Endothelial cell of umbilical vein (primary cell): ENCODE measurements at regions not wholly inside any gene's neighbourhood (a gene's known extent, or its start where the extent isn't known, plus 50 kb on each side); places are given as distances from the start of the nearest gene placed in this dataset.

Source experiments
- BruUV-seq: library from RNA; stranded (reverse); fragments of 400-500 nt; replicated peaks from 2 replicates; lab custom pipeline; 2021; lab: Mats Ljungman, UMichigan
- CTCF ChIA-PET: fragments of 300-600, 350-600 bp; sonication (Branson Sonifier 250); formaldehyde crosslinking; loops from one replicate; lab custom pipeline; 2021; ENCODE audit warnings: antibody characterized with exemption, inconsistent platforms; lab: Charles Lee
- POLR2A ChIA-PET: fragments of 300-600, 350-600 bp; sonication (Branson Sonifier 250); formaldehyde crosslinking; loops from one replicate; lab custom pipeline; 2021; ENCODE audit warnings: antibody characterized with exemption, inconsistent platforms; lab: Charles Lee
- DNase-seq: peaks from one replicate; pipeline ENCODE4 v3.0.0-alpha.2; 2011; ENCODE audit warnings: low read depth, low spot score
- FAIRE-seq: peaks from 2 replicates; lab custom pipeline; 2011; peaks lifted over from hg19 to GRCh38; lab: Jason Lieb, UNC
- H2AFZ ChIP-seq: 2 replicates; pipeline ENCODE4 v1.6.0; 2012; ENCODE audit warnings: low read depth, low read length, control low read depth, inconsistent platforms
- H3K27ac ChIP-seq: 2 replicates; pipeline ENCODE4 v1.5.1; 2011; ENCODE audit warnings: low read depth, mild to moderate bottlenecking, control low read depth, low read length, moderate library complexity; ENCODE audit not compliant: insufficient read depth
- H3K27me3 ChIP-seq, 2 experiments: 2 replicates each; pipeline versions ENCODE4 v1.6.0 to v1.6.1; 2011; ENCODE audit warnings: low read length in 2 of 2, mixed read lengths in 1 of 2; ENCODE audit not compliant: control insufficient read depth in 2 of 2, insufficient read depth in 2 of 2
- H3K36me3 ChIP-seq, 2 experiments: 2 replicates in 1 of 2; 3 replicates in 1 of 2; pipeline ENCODE4 v1.5.1; 2011; ENCODE audit warnings: low read length in 2 of 2, mild to moderate bottlenecking in 1 of 2, moderate library complexity in 1 of 2; ENCODE audit not compliant: control insufficient read depth in 2 of 2, insufficient read depth in 2 of 2; ENCODE audit errors: extremely low read depth in 1 of 2
- H3K4me1 ChIP-seq: 3 replicates; pipeline ENCODE4 v1.5.1; 2011; ENCODE audit warnings: mild to moderate bottlenecking, low read length; ENCODE audit not compliant: control insufficient read depth, insufficient read depth; ENCODE audit errors: extremely low read depth
- H3K4me2 ChIP-seq: 2 replicates; pipeline ENCODE4 v1.6.1; 2011; ENCODE audit warnings: low read length, control low read depth, mixed read lengths; ENCODE audit not compliant: insufficient read depth
- H3K4me3 ChIP-seq, 3 experiments: fragments of 200-600 bp in 1 of 3; sonication (generic), shearing (Covaris generic) in 1 of 3; replicated peaks in 1 of 3; 2 replicates each; pipeline ENCODE4 v1.5.1; 2011 to 2016; ENCODE audit warnings: control low read depth in 3 of 3, low read length in 3 of 3, mild to moderate bottlenecking in 2 of 3, inconsistent platforms in 1 of 3, low read depth in 1 of 3, moderate library complexity in 1 of 3; ENCODE audit not compliant: insufficient read depth in 1 of 3
- H3K79me2 ChIP-seq: 2 replicates; pipeline ENCODE4 v1.6.0; 2012; ENCODE audit warnings: low read length, inconsistent platforms; ENCODE audit not compliant: control insufficient read depth, insufficient read depth
- H3K9ac ChIP-seq: replicated peaks from 2 replicates; pipeline ENCODE3; 2011; ENCODE audit warnings: low read length, control low read depth; ENCODE audit not compliant: insufficient read depth; ENCODE audit errors: extremely low read depth
- H3K9me1 ChIP-seq: replicated peaks from 3 replicates; pipeline ENCODE4 v1.6.0; 2011; ENCODE audit warnings: mild to moderate bottlenecking, low read length; ENCODE audit not compliant: control insufficient read depth, insufficient read depth; ENCODE audit errors: extremely low read depth
- H3K9me3 ChIP-seq: replicated peaks from 2 replicates; pipeline ENCODE4 v1.5.1; 2012; ENCODE audit warnings: low read length, inconsistent platforms; ENCODE audit not compliant: control insufficient read depth, insufficient read depth
- H4K20me1 ChIP-seq: replicated peaks from 2 replicates; pipeline ENCODE3; 2011; ENCODE audit warnings: mild to moderate bottlenecking, low read length; ENCODE audit not compliant: control insufficient read depth, insufficient read depth; ENCODE audit errors: extremely low read depth
- EZH2 ChIP-seq: IDR thresholded peaks from 2 replicates; pipeline ENCODE4 v1.6.1; 2012; ENCODE audit warnings: borderline replicate concordance, low read depth, mild to moderate bottlenecking, moderate library complexity, low read length, inconsistent platforms; ENCODE audit not compliant: severe bottlenecking
- FOS ChIP-seq: IDR thresholded peaks from 2 replicates; pipeline ENCODE4 v1.6.1; 2011; ENCODE audit warnings: mild to moderate bottlenecking, low read length, moderate library complexity, borderline replicate concordance; ENCODE audit not compliant: insufficient read depth
- GATA2 ChIP-seq: IDR thresholded peaks from 2 replicates; pipeline ENCODE4 v1.7.0; 2011; ENCODE audit warnings: low read depth, mild to moderate bottlenecking, moderate library complexity, mixed read lengths, low read length; ENCODE audit not compliant: insufficient read length, insufficient read depth
- JUN ChIP-seq: IDR thresholded peaks from 2 replicates; pipeline ENCODE4 v1.6.1; 2011; ENCODE audit warnings: borderline replicate concordance, low read depth; ENCODE audit not compliant: insufficient read length, insufficient read depth
- MYC ChIP-seq: IDR thresholded peaks from one replicate; pipeline ENCODE4 v1.6.1; 2011; ENCODE audit warnings: mild to moderate bottlenecking, low read depth, low read length
- POLR2A ChIP-seq: IDR thresholded peaks from 2 replicates; pipeline ENCODE4 v1.6.1; 2012; ENCODE audit warnings: low read depth, mild to moderate bottlenecking, control low read depth, low read length
- POLR2AphosphoS5 ChIP-seq: IDR thresholded peaks from 2 replicates; pipeline ENCODE4 v1.6.1; 2012; ENCODE audit warnings: low read depth, mild to moderate bottlenecking, control low read depth, low read length, moderate library complexity; ENCODE audit not compliant: insufficient read depth
- dilution Hi-C: fragments of 300-500 bp; cut with MboI; formaldehyde crosslinking; loops from one replicate; pipeline ENCODE4 v1.15.0; 2019; ENCODE audit warnings: low sequenced_read_pairs; ENCODE audit not compliant: extremely low pct_ligation_motif_present
- intact Hi-C: fragments of 100-400 bp; cut with micrococcal nuclease; formaldehyde crosslinking; loops from one replicate; pipeline ENCODE4 v1.10.0; 2022
- TF ChIP-seq, protein P1 (sequence below), 2 donors: IDR thresholded peaks; 1 replicate in 1 of 2; 2 replicates in 1 of 2; pipeline ENCODE4 v1.5.1; 2011; ENCODE audit warnings: low read length in 2 of 2, mild to moderate bottlenecking in 2 of 2, moderate library complexity in 2 of 2, control low read depth in 1 of 2, inconsistent platforms in 1 of 2, low read depth in 1 of 2; ENCODE audit not compliant: insufficient read depth in 1 of 2; ENCODE audit errors: extremely low read depth in 1 of 2
- TF ChIP-seq, protein P2 (sequence below): IDR thresholded peaks from 2 replicates; pipeline ENCODE4 v1.6.1; 2011; ENCODE audit not compliant: insufficient read depth, insufficient read length

DNA sequence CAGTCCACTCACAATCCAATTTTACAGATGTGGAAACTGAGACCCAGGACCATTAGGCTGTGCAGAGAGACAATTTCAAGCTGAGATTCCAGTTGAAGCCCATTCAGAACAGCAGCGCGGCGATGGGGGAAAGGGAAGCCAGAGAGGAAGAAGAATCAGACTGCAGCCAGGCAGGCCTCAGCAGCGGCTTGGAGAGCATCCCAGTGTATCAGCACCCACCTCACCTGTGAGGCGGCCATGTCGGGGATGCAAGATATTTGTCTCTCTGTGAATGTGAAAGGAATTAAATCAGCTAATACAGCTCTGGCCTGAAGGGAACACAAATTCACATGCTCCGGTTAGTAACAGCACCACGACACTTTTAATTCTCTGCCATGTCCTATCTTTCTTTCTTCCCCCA is 198.0 kb upstream of the SOX11 start:
- H3K4me3 ChIP-seq = no peak overlapping the region
- intact Hi-C loops = no loop called here
- H3K27me3 ChIP-seq = no peaks in the 10 kb centered on the region
- no peaks in the 10 kb centered on the region for H4K20me1 ChIP-seq
- CTCF ChIA-PET = no interaction called here
- no peaks in the 10 kb centered on the region for H3K79me2 ChIP-seq
- FAIRE-seq = no peak
- TF ChIP-seq, protein P1, sequence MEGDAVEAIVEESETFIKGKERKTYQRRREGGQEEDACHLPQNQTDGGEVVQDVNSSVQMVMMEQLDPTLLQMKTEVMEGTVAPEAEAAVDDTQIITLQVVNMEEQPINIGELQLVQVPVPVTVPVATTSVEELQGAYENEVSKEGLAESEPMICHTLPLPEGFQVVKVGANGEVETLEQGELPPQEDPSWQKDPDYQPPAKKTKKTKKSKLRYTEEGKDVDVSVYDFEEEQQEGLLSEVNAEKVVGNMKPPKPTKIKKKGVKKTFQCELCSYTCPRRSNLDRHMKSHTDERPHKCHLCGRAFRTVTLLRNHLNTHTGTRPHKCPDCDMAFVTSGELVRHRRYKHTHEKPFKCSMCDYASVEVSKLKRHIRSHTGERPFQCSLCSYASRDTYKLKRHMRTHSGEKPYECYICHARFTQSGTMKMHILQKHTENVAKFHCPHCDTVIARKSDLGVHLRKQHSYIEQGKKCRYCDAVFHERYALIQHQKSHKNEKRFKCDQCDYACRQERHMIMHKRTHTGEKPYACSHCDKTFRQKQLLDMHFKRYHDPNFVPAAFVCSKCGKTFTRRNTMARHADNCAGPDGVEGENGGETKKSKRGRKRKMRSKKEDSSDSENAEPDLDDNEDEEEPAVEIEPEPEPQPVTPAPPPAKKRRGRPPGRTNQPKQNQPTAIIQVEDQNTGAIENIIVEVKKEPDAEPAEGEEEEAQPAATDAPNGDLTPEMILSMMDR (IDR thresholded peaks at IDR 0.05; ENCODE audit: extremely low read depth in 1 of 2, insufficient read depth in 1 of 2, low read depth in 1 of 2, low read length in 2 of 2) = no peak
- TF ChIP-seq EZH2 = no peak
- no peaks in the 10 kb centered on the region for H3K36me3 ChIP-seq
- BruUV-seq = no TSS peak
- dilution Hi-C loops = no loop called here
- no peak overlapping the region for H3K9ac ChIP-seq
- POLR2A ChIA-PET = no interaction called here
- H3K4me2 ChIP-seq = no peak overlapping the region
- no peaks in the 10 kb centered on the region for H3K9me3 ChIP-seq
- H3K9me1 ChIP-seq = no peaks in the 10 kb centered on the region
- H3K27ac ChIP-seq = no peak overlapping the region
- no peak overlapping the region for H2AFZ ChIP-seq
- no peaks in the 10 kb centered on the region for H3K4me1 ChIP-seq
- no peak for DNase-seq

DNA sequence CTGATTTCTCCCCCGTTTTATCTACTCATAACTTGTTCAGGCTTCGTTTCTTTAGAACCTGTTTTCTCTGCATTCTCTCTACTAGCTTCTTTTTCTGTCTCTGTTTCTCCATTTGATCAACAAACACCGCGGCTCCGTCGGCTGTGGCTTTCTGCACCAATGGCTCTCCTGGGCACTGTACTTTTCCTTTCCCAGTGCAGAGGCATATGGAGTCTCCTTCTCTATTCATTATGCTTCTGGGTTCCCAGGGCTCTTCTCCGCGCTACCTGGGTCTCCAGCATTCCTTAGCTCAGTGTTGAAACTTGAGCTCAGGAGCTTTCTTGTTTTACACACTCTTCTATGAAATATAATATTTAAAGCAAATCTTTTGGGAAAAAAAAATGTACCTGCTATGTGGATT is 196.6 kb upstream of the SOX11 start:
- Histone ChIP-seq H3K79me2 (no peaks in the 10 kb centered on the region), H2AFZ (no peak overlapping the region), H3K9ac (no peak overlapping the region), H3K27me3 (no peaks in the 10 kb centered on the region), H3K4me1 (no peaks in the 10 kb centered on the region), H4K20me1 (no peaks in the 10 kb centered on the region), H3K4me2 (no peak overlapping the region), H3K36me3 (no peaks in the 10 kb centered on the region), H3K27ac (no peak overlapping the region), H3K9me3 (no peaks in the 10 kb centered on the region), H3K9me1 (no peaks in the 10 kb centered on the region), H3K4me3 (no peak overlapping the region)
- dilution Hi-C loops = no loop called here
- no TSS peak for BruUV-seq
- ChIA-PET POLR2A (no interaction called here), CTCF (no interaction called here)
- intact Hi-C loops = no loop called here
- no peak for DNase-seq
- no peak for FAIRE-seq
- TF ChIP-seq MYC (no peak), EZH2 (no peak), GATA2 (no peak), POLR2A (no peak), FOS (no peak), JUN (no peak), POLR2AphosphoS5 (no peak)
- TF ChIP-seq, protein P2, sequence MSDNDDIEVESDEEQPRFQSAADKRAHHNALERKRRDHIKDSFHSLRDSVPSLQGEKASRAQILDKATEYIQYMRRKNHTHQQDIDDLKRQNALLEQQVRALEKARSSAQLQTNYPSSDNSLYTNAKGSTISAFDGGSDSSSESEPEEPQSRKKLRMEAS = no peak
- TF ChIP-seq, protein P1 (IDR thresholded peaks at IDR 0.05; ENCODE audit: extremely low read depth in 1 of 2, insufficient read depth in 1 of 2, low read depth in 1 of 2, low read length in 2 of 2) = no peak
